ENCODE measurements at regions not wholly inside any gene's neighbourhood (a gene's known extent, or its start where the extent isn't known, plus 50 kb on each side); places are given as distances from the start of the nearest gene placed in this dataset.

DNA sequence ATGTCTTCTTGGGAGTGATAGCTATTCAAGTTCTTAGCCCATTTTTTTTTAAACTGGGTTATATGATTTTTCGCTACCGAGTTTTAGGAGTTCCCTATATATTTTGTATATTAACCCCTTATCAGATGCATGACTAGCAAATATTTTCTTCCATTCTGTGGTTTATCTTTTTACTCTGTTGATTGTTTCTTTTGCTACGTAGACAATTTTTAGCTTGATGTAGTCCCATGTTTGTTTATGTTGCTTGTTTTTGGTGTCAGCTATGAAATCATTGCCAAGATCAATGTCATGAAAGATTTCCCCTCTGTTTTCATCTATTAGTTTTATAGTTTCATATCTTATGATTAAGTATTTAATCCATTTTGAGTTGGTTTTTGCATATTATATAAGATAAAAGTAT is 480.5 kb downstream of the CDH11 start:
- FAIRE-seq, result no peak

- no peak for FAIRE-seq
Observed at GRCh38 chr16:64638766-64639165, 483.1 kb downstream of the CDH11 start.

DNA sequence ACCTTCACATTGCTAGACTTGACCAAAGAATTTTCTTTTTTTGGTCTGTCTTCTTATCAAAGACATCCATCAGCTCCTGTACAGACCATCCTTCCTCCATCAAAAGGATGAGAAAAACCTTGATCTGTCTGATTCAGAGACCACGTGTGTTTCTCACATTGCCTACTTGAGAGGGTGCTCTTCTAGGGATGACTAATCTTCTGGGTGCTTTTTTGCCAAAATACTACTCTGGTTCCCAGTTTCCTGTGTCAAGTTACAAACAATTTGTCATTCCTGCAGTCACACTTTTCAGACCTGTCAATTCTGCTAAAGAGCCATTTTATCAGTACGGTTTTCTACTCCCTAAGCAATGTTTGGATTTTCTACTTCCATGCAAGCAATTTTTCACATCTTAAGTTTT is 492.2 kb downstream of the CDH11 start:
- no peak for FAIRE-seq

- FAIRE-seq, result no peak
Observed at GRCh38 chr16:64627781-64628180, 494.1 kb downstream of the CDH11 start.

DNA sequence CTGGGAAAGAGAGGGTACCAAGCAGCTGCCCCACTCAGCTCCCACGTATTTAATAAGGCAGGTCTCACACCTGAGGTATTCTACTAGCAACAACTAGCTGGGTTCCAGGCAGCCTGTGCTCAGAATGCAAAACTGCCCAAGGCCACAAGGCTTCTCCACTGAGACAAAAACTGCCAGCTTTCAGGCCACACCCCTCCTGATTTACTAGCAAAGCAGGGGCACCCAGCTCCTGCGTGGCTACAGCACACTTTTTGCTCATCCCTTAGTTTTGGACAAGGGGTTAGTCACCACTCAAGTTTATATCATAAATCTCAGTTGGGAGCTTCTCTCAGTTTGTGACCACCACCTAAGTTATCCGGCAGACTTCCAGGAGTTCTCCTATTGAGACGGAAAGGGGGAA is 494.6 kb downstream of the CDH11 start:
- FAIRE-seq, result no peak

GRCh38 chr16:64626776-64627175 is 495.1 kb downstream of the CDH11 start:
- FAIRE-seq, result no peak

GRCh38 chr16:64621616-64622015 is 500.2 kb downstream of the CDH11 start:
- no peak for FAIRE-seq

DNA sequence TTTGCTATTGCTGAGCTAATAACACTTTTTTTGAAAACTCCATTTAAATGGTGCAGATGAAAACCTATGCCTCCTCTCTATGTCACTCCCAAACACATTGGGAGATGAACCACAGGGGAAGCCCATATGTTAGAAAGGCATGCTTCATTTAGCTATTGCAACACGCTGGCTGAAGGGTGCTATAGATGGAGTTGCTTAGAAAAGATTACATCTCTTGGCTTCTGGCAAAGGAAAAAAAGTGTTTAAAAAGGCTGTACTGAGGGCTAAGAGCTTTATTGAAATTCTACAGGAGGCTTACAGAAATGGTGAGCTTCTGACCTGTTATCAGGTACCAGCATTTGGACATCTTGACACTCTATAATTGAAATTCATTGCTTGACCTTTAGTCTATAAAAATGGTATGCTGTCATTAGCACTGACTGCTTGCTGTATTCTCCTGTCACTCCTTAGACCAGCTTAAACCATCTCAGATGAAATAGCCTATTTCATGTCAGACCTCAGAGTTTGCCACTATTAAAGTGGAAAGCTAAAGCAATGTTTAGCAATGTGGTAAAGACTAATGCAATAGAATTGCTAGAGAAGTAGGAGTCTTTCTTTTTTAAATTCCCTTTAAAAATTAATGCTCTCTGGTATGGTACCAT is 503.9 kb downstream of the CDH11 start:
- no peak for FAIRE-seq

GRCh38 chr16:64615630-64616280 is 506.1 kb downstream of the CDH11 start:
- FAIRE-seq, result no peak

DNA sequence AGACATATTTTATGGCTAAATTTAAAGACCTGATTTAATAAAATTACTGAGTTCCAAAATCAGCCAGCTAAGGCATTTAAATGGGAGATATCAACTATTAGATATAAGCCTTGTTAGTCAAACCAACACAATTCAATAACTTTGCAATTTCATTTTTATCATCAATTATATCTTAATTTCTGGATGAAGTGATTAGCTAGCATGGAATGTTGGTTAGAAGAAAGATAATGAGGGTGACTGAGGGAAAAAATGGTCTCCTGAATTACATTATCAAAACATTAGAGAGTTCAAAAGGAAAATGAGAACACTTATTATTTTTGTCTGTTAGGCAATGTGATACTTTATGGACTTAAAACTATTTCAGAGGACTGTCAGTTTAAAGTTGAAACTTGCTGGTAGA is 525.7 kb downstream of the CDH11 start:
- FAIRE-seq, result no peak

DNA sequence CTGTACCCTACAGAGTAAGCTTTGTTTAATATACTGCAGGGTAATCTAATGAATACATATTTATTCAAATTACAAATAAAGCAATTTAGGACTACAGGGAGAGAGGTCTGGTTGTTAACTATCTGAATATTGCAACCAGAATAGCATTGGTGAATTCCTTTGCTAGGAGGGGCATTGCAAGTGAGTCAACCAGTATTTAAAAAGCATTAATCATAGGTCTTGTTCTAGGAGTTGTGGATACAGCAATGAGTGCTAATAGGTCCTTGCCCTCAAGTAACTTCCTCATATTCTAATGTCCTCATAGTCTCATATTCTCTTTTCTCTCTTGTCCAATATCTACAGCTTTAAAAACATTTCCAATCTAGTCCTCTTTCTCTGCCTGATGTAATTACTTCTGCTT is 531.4 kb downstream of the CDH11 start:
- no peak for FAIRE-seq

GRCh38 chr16:64589836-64590235 is 532.0 kb downstream of the CDH11 start:
- no peak for FAIRE-seq

DNA sequence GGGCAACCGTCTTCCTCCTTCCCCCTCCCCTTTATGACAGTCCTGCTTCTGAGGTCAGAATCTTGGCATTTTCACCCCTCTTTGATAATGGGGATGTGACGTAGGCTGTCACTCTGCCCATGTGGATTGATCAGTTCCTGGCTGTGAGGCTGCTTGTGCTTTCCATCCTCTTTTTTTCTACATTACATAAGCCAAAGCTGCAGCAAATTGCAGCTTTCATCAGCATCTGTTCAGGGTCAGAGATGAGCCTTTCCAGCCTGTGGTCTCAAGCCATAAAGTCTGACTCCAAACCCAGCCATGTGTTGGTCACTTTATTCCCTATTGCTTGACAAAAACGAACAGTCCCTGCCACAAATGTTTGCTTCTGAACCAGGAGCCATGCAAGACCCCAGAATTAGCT is 535.1 kb downstream of the CDH11 start:
- no peak for FAIRE-seq

- FAIRE-seq, result no peak
Observed at GRCh38 chr16:64585367-64585766, 536.5 kb downstream of the CDH11 start.

- FAIRE-seq, result no peak
Observed at GRCh38 chr16:64580558-64580957, 541.3 kb downstream of the CDH11 start.

DNA sequence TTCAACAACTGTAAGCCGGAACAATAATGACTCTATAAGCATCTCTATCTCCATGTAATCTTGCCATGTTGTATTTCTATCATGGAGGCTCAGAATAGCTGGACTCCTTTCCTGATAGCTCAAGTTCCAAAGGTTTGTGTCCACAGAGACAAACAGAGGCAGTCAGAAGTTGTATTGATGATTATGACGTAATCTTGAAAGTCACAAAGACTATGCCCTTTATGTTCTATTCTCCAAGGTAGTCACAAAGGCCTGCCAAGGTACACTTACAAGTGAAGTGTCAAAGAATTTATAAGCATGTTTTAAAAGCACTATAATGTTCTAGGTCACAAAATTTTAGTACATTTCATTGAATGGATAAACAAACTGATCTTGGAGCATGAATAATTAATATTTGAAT is 542.2 kb downstream of the CDH11 start:
- no peak for FAIRE-seq

DNA sequence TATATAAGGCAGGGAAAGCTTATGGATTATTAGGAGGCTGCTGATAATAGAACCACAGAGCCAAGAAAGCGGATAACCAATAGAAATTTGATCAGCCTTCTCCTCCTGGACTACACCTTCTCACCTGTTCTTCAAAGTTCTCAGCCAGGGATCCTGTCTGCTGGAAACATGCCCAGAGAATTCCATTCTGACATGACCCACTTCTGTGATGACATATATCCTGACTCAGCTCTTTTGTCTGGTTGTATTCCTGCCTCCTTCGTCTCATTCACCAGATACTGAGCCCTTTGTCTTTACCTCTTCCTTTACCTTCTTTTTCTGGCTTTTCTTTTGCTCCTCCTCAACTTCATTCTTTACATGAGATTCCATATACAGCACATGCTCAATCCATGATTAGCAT is 576.1 kb downstream of the CDH11 start:
- no peak for FAIRE-seq

- no peak for FAIRE-seq
Observed at GRCh38 chr16:64544859-64545258, 577.0 kb downstream of the CDH11 start.

DNA sequence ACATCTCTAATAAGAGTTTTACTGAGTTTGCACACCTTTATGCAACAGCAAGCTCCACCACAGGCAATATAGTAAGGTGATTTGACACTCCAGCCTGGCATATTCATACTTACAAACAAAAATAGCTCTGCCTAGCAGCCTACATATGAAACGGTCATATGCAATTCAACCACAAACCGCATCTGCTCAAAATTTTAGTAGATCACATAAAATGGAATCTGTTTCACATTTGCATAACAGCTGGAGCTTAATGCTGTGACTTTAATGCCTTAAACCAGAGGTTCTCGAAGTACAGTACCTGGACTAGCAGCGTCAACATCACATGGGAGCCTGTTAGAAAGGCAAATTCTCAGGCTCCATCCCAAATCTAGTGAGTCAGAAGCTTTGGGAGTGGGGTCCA is 578.4 kb downstream of the CDH11 start:
- FAIRE-seq, result no peak

DNA sequence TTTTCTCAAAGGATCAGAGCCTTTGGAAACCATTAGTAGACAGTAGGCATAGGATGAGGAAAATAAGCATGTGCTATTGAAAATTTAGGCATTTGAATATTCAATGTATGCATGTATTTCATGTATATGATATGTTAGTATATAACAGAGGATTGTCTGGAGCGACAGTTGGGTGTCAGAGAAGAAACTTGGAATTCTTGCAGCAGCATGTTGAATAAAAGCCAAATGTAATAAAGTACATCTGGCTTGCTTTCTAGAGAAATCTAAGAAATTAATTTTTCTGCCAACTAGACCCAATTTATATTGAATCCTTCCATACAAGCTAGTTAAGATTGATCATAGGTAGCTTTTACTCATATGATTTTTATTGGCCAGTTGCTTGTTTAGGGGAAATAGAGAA is 578.8 kb downstream of the CDH11 start:
- no peak for FAIRE-seq

DNA sequence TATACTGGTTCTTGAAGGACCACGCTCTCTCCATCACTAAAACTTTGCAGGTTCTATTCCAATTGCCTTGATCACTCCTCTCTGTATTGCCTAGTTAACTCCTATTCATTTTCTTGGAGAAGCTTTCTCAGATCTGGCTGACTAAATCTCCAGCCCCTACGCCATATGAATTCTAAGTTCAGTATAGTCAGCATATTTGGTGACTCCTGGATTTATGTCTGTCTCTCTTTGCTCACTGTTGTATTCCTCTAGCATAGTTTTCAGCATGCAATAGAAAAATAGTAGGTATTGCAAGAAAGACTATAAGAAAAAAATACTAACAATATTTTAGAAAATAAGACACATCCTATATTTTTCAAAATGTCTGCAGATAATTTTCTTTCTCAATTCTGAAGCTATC is 579.7 kb downstream of the CDH11 start:
- no peak for FAIRE-seq

DNA sequence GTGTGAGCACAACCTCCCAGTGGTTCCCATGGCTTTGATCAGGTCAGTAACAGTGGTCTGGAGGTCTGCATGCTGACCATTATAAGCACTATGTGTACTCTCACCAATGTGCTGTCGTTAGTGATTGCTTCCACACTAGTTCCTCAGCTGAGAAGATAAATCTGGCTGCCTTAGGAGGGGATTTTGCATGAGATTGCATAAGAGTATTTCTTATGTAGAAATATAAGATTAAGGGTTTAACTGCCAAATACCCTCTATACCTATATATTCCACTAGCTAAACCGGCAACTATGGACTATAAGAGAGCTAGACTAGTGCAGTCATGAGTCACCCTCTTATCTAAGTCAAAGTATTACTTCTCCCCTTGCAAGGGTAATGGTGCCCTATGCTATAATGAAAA is 580.2 kb downstream of the CDH11 start:
- no peak for FAIRE-seq

DNA sequence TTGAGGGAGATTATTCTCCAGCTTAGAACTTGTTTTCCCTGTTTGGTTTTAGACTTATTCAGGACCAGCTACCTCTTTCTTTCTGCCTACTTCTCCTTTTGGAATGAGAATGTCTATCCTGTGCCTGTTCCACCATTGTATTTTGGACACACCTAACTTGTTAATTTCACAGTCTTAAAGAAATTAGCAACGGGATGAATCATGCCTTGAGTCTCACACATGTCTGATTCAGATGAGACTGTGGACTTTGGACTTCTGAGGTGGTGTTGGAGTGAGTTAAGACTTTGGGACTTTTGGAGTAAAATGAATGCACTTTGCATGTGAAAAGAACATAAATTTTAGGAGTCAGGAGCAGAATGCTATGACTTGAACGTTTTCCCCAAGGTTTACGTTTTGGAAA is 581.4 kb downstream of the CDH11 start:
- no peak for FAIRE-seq

- FAIRE-seq, result no peak
Observed at GRCh38 chr16:64539811-64540371, 582.0 kb downstream of the CDH11 start.

Measured in TTC549 (cell line).